GM12892 (cell line): ENCODE measurements at regions not wholly inside any gene's neighbourhood (a gene's known extent, or its start where the extent isn't known, plus 50 kb on each side); places are given as distances from the start of the nearest gene placed in this dataset.

Experiments
- POLR2A ChIP-seq: IDR thresholded peaks from 2 replicates; pipeline ENCODE4 v1.6.1; 2011; ENCODE audit warnings: low read depth, low read length, control low read depth
- POLR2AphosphoS5 ChIP-seq: IDR thresholded peaks from 2 replicates; pipeline ENCODE4 v1.6.1; 2011; ENCODE audit warnings: low read depth, low read length, control low read depth
- TAF1 ChIP-seq: IDR thresholded peaks from 2 replicates; pipeline ENCODE4 v1.6.1; 2011; ENCODE audit warnings: low read depth, mild to moderate bottlenecking, control low read depth, low read length, borderline replicate concordance

DNA sequence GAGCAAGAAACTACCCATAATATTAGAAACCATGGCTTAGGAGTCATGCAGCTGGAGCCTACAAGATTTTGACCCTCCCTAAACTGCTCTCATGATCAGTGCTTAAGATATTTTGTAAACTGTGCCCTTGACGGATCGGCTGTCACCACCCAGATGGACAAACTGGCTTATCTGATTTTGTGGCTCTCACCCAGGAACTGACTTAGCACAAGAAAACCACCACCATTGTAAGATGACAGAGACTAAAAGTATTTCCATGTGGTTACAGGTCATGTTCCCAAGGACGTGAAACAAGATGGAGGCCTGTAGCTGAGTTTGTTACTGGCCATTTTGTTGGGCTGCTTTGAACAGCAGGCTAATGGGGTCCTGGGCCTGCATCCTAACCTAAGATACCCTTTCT lies 940.9 kb downstream of the OTOL1 start:
- TF ChIP-seq POLR2A: no peak
- TF ChIP-seq POLR2AphosphoS5: no peak
- TF ChIP-seq TAF1: no peak
